ENCODE measurements at regions not wholly inside any gene's neighbourhood (a gene's known extent, or its start where the extent isn't known, plus 50 kb on each side); places are given as distances from the start of the nearest gene placed in this dataset.

DNA sequence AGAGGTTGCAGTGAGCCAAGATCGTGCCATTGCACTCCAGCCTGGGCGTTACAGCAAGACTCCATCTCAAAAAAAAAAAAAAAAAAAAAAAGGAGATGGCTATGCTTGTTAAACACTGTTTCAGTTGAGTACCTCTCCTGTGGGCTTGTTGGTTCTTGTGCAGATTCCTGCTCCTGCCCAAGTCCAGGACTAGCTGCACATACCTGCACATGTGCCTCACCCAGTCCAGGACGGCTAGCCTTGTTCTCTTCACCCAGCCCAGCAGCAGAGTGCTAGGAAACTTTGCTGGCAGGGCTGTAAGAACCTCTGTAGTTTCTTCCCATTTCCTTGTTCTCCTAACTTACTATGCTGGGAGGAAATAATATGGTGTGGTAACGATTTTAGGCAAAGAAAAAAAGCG is 234.1 kb upstream of the DMRT1 start:
- H3K4me3 ChIP-seq = no peak overlapping the region
- intact Hi-C loops (cut with DNase I) = loop anchor here (10.0 kb wide), 1 partner anchor 397 kb away; no protein-coding TSS in a partner anchor
- H3K27me3 ChIP-seq (replicated peaks; ENCODE audit: insufficient read depth) = no peaks in the 10 kb centered on the region
- WGBS = 62% methylated on average over 5 of the region's 5 CpGs
- no peaks in the 10 kb centered on the region for H3K9me3 ChIP-seq
- no peaks in the 10 kb centered on the region for H3K4me1 ChIP-seq (replicated peaks)
- no peaks in the 10 kb centered on the region for H3K36me3 ChIP-seq
- no peak overlapping the region for H3K27ac ChIP-seq
- peak; percentile 68 for DNase-seq (ENCODE audit: low spot score)
- peak; percentile 44 for TF ChIP-seq POLR2AphosphoS5 (IDR thresholded peaks at IDR 0.05)
- no peak for TF ChIP-seq POLR2A (IDR thresholded peaks at IDR 0.05)
- TF ChIP-seq, protein P1, sequence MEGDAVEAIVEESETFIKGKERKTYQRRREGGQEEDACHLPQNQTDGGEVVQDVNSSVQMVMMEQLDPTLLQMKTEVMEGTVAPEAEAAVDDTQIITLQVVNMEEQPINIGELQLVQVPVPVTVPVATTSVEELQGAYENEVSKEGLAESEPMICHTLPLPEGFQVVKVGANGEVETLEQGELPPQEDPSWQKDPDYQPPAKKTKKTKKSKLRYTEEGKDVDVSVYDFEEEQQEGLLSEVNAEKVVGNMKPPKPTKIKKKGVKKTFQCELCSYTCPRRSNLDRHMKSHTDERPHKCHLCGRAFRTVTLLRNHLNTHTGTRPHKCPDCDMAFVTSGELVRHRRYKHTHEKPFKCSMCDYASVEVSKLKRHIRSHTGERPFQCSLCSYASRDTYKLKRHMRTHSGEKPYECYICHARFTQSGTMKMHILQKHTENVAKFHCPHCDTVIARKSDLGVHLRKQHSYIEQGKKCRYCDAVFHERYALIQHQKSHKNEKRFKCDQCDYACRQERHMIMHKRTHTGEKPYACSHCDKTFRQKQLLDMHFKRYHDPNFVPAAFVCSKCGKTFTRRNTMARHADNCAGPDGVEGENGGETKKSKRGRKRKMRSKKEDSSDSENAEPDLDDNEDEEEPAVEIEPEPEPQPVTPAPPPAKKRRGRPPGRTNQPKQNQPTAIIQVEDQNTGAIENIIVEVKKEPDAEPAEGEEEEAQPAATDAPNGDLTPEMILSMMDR (IDR thresholded peaks at IDR 0.05) = no peak

DNA sequence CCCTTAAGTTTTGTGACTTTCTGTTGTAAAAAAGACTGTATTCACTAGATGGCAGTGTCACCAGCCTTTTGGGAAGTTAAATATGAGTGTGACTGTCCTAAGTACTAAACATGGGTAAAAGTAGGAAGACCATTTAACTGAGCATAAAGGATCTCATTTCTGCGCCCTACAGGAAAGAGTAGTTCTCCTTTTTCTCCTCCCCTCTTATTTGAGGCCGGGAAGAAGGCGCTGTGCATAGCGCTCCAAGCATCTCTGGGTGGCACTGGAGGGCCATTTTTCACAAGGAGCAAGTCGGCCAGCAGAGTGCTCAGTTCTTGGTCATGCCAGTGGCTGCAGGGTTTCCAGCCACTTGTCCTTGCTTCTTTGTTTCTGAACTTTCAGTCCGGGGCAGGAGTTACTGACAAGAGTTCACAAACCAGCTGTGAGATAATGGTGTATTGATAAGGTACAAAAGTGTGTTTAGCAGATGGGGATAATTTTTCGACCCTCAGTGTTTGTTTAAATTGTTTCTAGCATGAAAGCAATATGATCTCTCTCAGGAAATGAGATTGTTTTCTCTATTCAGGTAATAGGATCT is 227.6 kb upstream of the DMRT1 start:
- H3K4me1 ChIP-seq (replicated peaks) = peaks cover 5% of the 10 kb centered on the region
- WGBS = 9% methylated on average over 7 of the region's 7 CpGs
- H3K27ac ChIP-seq = peak overlapping the region; percentile 49 to 55
- H3K9me3 ChIP-seq = no peaks in the 10 kb centered on the region
- H3K36me3 ChIP-seq = no peaks in the 10 kb centered on the region
- no peak overlapping the region for H3K4me3 ChIP-seq
- peak; percentile 83 for DNase-seq (ENCODE audit: low spot score)
- intact Hi-C loops (cut with DNase I) = loop anchor here (2.0 to 5.0 kb wide), 3 partner anchors 149 to 227 kb away; no protein-coding TSS in a partner anchor
- H3K27me3 ChIP-seq (replicated peaks; ENCODE audit: insufficient read depth) = no peaks in the 10 kb centered on the region
- TF ChIP-seq POLR2AphosphoS5 (IDR thresholded peaks at IDR 0.05) = peak; percentile 65
- TF ChIP-seq, protein P1 (IDR thresholded peaks at IDR 0.05) = peak; percentile 53 to 93 (median 86)
- no peak for TF ChIP-seq POLR2A (IDR thresholded peaks at IDR 0.05)

GRCh38 chr9:614431-614830 is 227.1 kb upstream of the DMRT1 start:
- intact Hi-C loops (cut with DNase I) = loop anchor here (2.0 to 5.0 kb wide), 2 partner anchors 148 to 227 kb away; no protein-coding TSS in a partner anchor
- Histone ChIP-seq H3K27ac (peak overlapping the region; percentile 49 to 55), H3K9me3 (no peaks in the 10 kb centered on the region), H3K4me1 (replicated peaks) (peaks cover 7% of the 10 kb centered on the region), H3K36me3 (no peaks in the 10 kb centered on the region), H3K4me3 (no peak overlapping the region), H3K27me3 (replicated peaks; ENCODE audit: insufficient read depth) (no peaks in the 10 kb centered on the region)
- no peak for DNase-seq (ENCODE audit: low spot score)
- TF ChIP-seq, protein P1 (IDR thresholded peaks at IDR 0.05) = no peak
- no peak for TF ChIP-seq POLR2AphosphoS5 (IDR thresholded peaks at IDR 0.05)
- TF ChIP-seq POLR2A (IDR thresholded peaks at IDR 0.05) = no peak
- 20% methylated on average over 4 of the region's 4 CpGs for WGBS

- 75% methylated on average over 3 of the region's 3 CpGs for WGBS
- peak; percentile 34 for DNase-seq (ENCODE audit: low spot score)
- intact Hi-C loops (cut with DNase I) = loop anchor here (2.0 to 5.0 kb wide), 2 partner anchors 82 to 147 kb away; no protein-coding TSS in a partner anchor
- Histone ChIP-seq H3K4me1 (replicated peaks) (peaks cover 7% of the 10 kb centered on the region), H3K36me3 (no peaks in the 10 kb centered on the region), H3K27ac (no peak overlapping the region), H3K27me3 (replicated peaks; ENCODE audit: insufficient read depth) (no peaks in the 10 kb centered on the region), H3K9me3 (no peaks in the 10 kb centered on the region), H3K4me3 (no peak overlapping the region)
- TF ChIP-seq POLR2AphosphoS5 (IDR thresholded peaks at IDR 0.05) (peak; percentile 14), POLR2A (IDR thresholded peaks at IDR 0.05) (no peak)
These were observed 225.7 kb upstream of the DMRT1 start for GRCh38 chr9:615756-616155.

DNA sequence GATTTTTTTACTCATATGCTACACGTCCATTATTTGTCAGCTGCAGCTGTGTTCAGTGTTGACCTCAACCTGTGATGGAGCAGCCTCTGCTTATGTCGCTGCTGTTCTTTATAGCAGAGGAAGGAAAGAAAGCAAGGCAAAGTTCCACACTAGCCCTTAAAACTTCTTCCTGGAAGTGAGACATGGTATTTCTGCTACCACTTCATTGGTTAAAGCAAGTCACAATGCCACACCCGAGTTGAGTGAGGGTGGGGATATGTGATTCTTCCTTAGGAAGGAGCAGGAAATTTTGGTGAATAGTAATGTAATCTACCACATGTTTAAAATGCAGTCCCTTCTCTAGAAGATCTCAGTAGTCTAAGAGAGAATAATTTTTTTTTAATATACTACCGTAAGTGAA is 224.8 kb upstream of the DMRT1 start:
- intact Hi-C loops (cut with DNase I) = loop anchor here (5.0 kb wide), 1 partner anchor 81 kb away; no protein-coding TSS in a partner anchor
- Histone ChIP-seq H3K4me1 (replicated peaks) (peaks cover 11% of the 10 kb centered on the region), H3K4me3 (no peak overlapping the region), H3K36me3 (no peaks in the 10 kb centered on the region), H3K9me3 (no peaks in the 10 kb centered on the region), H3K27me3 (replicated peaks; ENCODE audit: insufficient read depth) (no peaks in the 10 kb centered on the region), H3K27ac (peak overlapping the region in 1 of 2 donors; percentile 31)
- TF ChIP-seq POLR2AphosphoS5 (IDR thresholded peaks at IDR 0.05) (no peak), POLR2A (IDR thresholded peaks at IDR 0.05) (no peak)
- TF ChIP-seq, protein P1 (IDR thresholded peaks at IDR 0.05) = no peak
- no peak for DNase-seq (ENCODE audit: low spot score)
- 60% methylated on average over 4 of the region's 4 CpGs for WGBS

All from prostate gland (tissue), 2 donors.